ENCODE measurements at regions not wholly inside any gene's neighbourhood (a gene's known extent, or its start where the extent isn't known, plus 50 kb on each side); places are given as distances from the start of the nearest gene placed in this dataset.

- no peak for DNase-seq
Observed at GRCh38 chr9:126154869-126155268, 171.8 kb upstream of the MVB12B start.

DNA sequence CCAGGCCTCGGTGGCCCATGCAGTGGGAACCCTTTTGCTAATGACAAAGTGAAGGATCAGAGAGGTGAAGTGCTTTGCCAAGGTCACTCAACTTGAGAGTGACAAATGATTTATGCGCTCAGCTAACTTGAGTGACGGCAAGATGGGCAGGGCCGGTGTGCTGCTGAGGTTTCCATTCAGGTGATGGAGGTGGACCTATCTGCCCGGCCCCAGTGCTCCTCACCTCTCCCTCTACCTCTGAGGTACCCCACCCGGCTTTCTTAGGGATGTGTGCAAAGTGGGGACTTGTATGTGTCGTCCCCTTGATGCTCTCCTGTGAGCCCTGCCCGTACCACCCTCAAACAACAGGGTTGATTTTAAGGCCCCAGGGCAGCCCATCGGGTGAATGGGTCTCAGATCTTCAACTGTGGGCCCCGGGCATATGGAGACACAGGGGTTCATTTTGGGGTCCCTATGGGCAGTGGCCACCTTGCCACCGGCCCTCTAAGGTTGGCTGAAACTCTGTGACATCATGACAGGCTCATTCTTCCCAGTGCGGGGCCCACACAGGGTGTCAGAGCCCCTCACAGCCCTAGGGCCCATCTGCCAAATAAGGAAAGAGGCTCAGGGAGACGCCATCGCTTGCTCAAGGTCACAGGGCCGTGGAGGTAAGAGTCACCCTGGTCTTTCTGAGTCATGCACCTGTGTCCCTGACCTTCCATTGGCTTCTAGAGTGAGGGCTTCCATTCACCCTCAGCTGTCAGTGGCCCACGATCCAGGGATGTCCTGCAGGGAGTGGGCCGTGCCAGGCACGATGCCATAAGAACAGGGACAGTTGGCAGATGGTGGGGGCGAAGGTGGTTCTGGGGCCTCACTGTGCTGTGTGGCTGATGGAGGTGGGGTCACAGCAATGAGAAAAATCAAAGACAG lies 170.6 kb upstream of the MVB12B start:
- no peak for DNase-seq

DNA sequence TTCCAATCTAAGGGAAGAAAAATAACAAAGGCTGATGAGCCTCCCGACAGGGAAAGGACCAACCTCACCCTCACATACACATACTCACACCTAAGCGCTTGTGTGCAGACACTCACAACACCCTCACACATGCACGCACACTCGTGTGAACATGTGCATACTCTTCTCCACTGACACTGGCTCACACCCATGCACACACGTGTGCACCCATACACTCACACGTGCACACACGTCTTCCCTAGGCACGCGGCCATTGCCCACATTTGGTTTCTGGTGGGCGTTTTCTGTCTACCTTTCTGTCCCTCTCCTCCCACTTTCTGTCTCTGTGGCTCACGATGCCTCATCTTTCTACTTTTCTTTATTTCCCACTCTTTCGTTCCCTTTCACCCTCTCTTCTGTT lies 169.7 kb upstream of the MVB12B start:
- DNase-seq, result no peak

GRCh38 chr9:126157423-126157822 lies 169.2 kb upstream of the MVB12B start:
- no peak for DNase-seq

GRCh38 chr9:126157826-126158587 lies 168.6 kb upstream of the MVB12B start:
- no peak for DNase-seq

DNA sequence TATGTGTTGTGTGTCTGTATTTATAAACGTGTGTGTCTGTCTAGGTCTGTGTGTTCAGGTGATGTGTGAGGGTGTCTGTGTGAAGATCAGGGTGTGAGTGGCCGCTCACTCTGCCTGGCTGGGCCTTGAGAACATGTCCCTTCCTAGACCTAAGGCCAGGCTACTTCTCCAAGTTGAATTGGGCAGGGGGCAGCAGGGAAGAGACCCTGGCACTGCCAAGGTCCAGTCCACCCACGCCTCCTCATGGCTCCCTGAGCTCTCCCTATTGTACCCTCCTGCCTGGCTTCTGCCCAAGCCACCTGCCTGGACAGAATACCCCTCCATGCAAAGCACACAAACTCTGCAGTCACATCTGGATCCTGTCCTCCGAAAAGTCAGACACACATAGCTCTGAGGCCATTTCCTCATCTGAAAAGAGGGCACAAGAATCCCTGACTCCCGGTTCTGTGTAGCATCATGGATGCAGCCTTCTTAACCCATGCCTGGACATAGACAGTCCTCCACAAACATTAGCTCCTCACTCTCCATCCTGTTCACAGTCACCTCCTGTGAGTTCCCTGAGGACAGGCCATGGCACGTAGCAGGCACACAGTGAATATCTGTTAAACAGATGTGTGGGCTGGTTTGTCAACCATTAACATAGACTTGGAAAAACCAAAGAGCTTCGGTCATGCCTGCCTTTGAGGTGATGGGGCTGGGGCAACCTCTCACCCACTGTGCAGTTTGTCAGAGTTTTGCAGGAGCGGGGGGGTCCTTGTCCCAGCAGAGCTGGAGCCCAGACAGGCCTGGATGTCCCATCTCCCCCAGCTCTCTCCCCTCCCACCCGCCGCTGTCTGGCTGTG lies 167.8 kb upstream of the MVB12B start:
- DNase-seq, result no peak

DNA sequence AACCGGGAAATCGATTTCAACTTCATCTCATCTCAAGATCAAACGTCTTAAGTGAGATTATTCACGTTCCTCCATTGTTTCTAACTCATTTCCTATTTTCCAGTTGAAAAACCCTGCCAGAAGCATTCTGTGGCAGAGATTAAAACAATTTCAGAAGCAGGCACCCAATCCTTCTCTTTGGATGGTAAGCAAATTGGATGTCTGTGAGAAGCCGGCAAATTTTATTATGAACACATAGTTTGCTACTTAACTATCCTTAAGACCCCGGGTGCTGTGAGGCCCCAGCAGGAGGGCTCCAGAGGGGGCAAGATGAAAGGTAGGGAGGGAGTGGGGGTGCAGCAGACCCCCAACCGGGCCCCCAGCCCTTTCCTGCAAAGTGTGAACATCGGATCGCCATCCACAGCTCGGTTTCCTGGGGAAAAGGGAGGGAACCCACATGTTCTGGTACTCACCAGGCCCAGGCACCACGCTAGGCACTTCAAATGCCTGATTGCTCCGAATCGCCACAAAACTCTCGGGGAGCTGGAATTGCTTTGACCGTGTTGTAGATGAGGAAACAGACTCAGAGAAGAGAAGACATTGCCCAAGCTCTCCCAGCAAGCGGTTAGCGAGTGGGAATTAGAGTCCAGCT lies 167.1 kb upstream of the MVB12B start:
- no peak for DNase-seq

- DNase-seq, result no peak
Observed at GRCh38 chr9:126160067-126160853, 166.4 kb upstream of the MVB12B start.

DNA sequence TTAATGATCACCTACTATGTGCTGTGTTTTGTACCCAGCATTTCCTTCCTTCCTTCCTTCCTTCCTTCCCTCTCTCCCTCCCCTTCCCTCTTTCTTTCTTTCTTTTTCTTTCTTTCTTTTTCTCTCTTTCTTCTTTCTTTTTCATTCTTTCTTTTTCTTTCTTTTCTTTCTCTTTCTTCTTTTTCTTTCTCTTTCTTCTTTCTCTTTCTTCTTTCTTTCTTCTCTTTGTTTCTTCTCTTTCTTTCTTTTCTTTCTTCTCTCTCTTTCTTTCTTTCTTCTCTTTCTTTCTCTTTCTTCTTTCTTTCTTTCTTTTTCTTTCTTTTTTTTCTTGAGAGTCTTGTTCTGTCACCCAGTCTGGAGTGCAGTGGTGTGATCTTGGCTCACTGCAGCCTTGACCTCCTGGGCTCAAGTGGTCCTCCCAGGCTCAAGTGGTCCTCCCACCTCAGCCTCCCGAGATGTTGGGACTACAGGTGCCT lies 165.7 kb upstream of the MVB12B start:
- DNase-seq, result no peak

DNA sequence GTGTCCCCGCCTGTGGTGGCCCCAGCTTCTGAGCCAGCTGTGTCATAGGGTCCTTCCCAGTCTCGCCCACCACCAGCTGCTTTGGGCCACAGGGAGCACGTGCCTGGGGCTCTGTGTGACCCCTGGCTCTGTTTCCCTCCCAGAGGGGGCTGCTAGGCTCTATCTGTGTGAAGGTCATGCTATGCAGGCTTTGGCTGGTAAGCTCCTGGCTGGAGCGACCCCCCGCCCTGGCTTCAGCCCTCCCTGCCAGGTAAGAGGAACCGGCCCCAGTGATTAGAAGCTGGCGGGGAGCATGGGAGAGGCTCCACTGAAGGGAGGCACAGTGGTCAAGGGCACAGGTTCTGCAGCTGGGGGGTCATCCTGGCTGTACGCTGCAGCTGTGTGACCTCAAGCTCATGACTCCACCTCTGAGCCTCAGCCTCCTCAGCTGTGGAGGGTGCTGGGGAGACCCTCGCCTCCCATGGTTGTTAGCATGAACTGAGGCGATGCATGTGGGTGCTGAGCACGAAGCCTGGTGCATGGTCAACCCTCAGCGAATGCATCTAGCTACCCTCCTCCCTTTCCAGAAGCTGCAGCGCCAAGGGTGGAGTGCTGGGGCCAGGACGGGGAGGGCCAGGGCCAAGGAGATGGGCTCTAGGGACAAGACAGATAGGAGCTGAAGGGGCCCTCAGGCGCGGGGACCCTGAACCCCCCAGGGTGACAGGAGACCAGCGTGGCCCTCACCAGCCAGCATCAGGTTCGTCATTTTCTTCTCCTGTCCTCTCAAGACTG lies 163.8 kb upstream of the MVB12B start:
- DNase-seq, result no peak

DNA sequence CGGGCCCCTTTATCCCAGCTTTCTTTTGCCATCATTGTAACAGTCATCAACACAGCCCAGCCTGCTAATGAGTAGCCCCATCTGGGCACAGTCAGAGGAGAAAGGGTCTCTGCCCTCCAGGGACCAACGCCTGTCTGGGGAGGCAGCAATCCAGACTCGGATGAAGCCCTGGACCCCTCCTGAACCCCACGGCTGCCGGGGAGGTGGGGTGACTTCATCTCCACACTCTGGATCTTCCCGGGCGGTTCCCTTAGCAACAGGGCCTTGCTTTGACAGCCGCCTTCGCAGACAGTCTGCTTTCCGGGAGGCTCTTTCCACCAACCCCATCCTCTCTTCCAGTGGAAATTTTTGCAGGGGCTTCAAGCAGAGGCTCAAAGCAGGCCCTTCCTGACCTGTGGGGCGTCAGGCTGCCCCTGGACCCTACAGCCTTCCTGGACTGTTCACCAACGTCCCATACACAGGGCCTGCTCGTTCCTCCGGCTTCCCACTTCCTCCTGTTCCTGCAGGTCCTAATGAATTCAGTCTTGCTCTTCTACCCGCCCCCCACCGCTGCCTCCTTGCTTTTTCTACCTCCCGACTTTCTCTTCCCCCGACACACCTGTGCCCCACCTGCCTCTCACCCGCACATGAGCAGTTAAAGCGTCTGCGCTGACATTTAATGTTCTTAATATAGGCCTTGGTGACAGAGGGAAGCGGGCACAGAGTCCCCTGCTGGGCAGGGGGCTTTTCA lies 161.7 kb upstream of the MVB12B start:
- DNase-seq, result no peak

GRCh38 chr9:126165755-126166154 lies 160.9 kb upstream of the MVB12B start:
- no peak for DNase-seq

DNA sequence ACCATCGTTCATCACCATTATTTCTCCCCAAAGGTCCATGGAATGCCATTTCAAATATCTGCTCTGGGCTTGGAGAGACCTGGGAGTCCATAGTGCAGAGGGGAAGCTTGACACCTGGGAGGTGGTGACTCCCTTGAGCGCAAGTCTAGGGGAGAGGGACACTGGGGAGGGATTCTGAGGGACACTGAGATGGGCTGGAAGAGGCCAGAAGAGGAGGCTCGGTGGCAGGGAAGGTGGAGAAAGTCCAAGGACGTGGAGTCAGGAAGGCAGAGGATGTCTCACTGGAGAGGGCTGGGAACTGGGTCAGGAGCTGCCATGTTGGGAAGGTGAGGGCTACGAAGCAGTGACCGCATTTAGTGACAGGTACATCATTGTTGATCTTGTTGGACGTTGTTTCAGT lies 160.3 kb upstream of the MVB12B start:
- DNase-seq, result no peak

GRCh38 chr9:126166866-126167265 lies 159.8 kb upstream of the MVB12B start:
- no peak for DNase-seq

DNA sequence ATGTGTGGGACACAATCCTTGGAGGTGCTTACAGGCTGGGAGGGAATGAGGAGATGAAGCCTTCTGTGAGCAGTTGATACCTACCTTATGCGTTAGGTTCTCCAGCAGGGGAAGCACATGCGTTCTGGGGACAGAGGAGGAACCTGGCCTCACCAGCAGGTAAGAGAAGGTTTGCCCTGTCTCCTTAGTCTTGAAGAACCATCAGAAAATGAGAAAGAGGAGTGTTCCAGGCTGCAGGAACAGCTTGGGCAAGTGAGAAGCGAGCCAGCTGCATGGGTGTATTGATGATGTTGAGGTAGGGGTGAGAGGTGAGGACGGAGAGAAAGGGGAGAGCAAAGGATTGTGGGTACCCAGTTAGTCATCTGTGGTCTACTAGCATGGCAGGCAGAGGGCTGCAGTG lies 156.9 kb upstream of the MVB12B start:
- no peak for DNase-seq

DNA sequence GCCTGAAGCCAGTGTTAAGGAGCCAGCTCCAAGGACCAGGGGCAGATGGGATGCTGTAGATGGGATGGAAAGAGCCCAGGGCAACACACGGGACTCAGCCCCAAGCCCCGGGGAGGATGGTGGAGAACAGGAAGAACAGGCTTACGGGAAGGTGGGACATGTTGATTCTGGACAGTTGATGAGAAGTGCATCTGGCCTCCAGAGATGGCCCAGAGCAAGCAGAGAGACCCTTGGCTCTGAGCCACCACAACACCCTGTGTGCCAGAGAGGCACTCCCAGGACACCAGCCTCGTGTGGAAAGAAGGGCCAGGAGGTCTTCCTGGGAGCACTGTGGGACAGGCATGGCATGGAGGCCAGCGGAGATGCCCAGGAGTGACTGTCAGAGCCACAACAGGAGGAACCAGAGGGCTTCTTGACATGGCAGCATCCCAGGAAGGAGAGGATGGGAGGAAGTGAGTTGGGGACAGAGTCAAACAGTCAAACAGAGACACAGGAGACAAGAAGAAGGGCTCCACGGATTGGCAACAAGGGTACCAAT lies 156.3 kb upstream of the MVB12B start:
- DNase-seq, result no peak

- no peak for DNase-seq
Observed at GRCh38 chr9:126171641-126172040, 155.0 kb upstream of the MVB12B start.

- DNase-seq, result no peak
Observed at GRCh38 chr9:126173401-126173800, 153.2 kb upstream of the MVB12B start.

DNA sequence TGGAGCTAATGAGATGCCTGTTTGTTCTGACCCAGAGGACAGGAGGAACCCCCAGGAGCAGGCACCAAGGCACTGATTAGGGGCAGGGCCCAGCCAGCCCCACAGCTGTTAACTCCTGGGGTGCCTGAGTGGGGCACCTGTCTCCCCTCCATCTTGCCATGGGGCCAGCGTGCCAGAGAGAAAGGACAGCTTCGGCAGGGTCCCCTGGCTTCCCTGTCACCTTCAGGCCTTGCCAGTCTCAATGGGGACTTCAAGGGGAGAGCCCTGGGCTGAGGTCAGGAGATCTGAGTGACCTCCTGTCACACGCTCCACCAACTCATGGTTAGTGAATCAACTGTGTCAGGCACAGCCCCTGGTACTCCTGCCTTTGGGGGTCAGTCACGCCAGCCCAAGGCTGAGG lies 152.7 kb upstream of the MVB12B start:
- DNase-seq, result no peak

GRCh38 chr9:126183266-126183665 lies 143.4 kb upstream of the MVB12B start:
- no peak for DNase-seq

Data from NCI-H446 (cell line).